Urinary bladder (tissue), 3 donors: ENCODE measurements at regions not wholly inside any gene's neighbourhood (a gene's known extent, or its start where the extent isn't known, plus 50 kb on each side); places are given as distances from the start of the nearest gene placed in this dataset.
A peak's percentile ranks its signal among the peaks of the same experiment; 100 is the strongest.

Experiments used
- DNase-seq: peaks from one replicate; pipeline ENCODE4 v3.0.0-alpha.2; 2015; ENCODE audit errors: extremely low spot score
- H3K27ac ChIP-seq: one replicate; pipeline ENCODE4 v1.5.1; 2013; ENCODE audit warnings: low read depth, mild to moderate bottlenecking, moderate library complexity
- H3K36me3 ChIP-seq: one replicate; pipeline ENCODE4 v1.6.1; 2013; ENCODE audit warnings: mild to moderate bottlenecking, moderate library complexity; ENCODE audit not compliant: insufficient read depth
- H3K4me1 ChIP-seq: one replicate; pipeline ENCODE4 v1.6.1; 2013; ENCODE audit warnings: mild to moderate bottlenecking, moderate library complexity; ENCODE audit not compliant: insufficient read depth
- H3K4me3 ChIP-seq: one replicate; pipeline ENCODE4 v1.5.1; 2013; ENCODE audit warnings: low read depth, low read length
- WGBS: extraction: QIAGEN DNeasy Blood & Tissue Kit; methylation state at CpG from one replicate; pipeline ENCODE4 v1.1.7; 2013; 5-methylcytosine and 5-hydroxymethylcytosine counted together
- donor health status: healthy with polysubstance abuse.
- donor health status: healthy.

DNA sequence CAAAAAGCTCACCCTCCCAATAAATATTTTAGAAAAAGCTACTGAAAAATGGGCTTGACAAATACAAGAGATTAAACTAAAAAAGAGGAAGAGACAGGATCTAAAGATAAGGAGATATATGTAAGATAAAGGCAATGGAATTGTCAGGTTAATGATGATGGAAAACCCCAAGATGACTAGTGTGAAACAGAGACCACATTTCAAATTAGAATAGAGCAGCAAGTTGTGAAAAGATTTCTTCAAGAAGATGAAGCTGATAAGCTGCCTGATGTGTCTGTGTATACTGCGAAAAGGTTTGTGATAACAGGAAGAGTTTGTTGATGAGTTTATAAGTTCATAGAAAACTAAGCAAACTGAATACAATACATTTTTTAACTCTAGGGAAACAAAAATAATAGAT, 840.1 kb upstream of the SLITRK5 start:
- no peaks in the 10 kb centered on the region for H3K36me3 ChIP-seq
- no peak for DNase-seq
- no peaks in the 10 kb centered on the region for H3K4me1 ChIP-seq
- H3K4me3 ChIP-seq = no peak overlapping the region
- 81% methylated on average over 1 of the region's 1 CpG for WGBS
- no peak overlapping the region for H3K27ac ChIP-seq

GRCh38 chr13:86838411-86839120, 832.6 kb upstream of the SLITRK5 start:
- 65% methylated on average over 10 of the region's 10 CpGs for WGBS
- no peak for DNase-seq

GRCh38 chr13:86839221-86839620, 832.0 kb upstream of the SLITRK5 start:
- no peak overlapping the region for H3K27ac ChIP-seq
- H3K4me3 ChIP-seq = no peak overlapping the region
- H3K4me1 ChIP-seq = no peaks in the 10 kb centered on the region
- no peak for DNase-seq
- no peaks in the 10 kb centered on the region for H3K36me3 ChIP-seq
- WGBS = 20% methylated on average over 7 of the region's 7 CpGs

More at GRCh38 chr13:86838411-86839120, 832.6 kb upstream of the SLITRK5 start:
- Histone ChIP-seq H3K36me3 (no peaks in the 10 kb centered on the region), H3K4me1 (no peaks in the 10 kb centered on the region), H3K27ac (no peak overlapping the region), H3K4me3 (no peak overlapping the region)

GRCh38 chr13:86840250-86841191, 830.6 kb upstream of the SLITRK5 start:
- H3K36me3 ChIP-seq = no peaks in the 10 kb centered on the region
- DNase-seq = no peak
- WGBS = 90% methylated on average over 11 of the region's 11 CpGs
- H3K27ac ChIP-seq = no peak overlapping the region
- no peak overlapping the region for H3K4me3 ChIP-seq
- H3K4me1 ChIP-seq = no peaks in the 10 kb centered on the region

- no peak for DNase-seq
- no peak overlapping the region for H3K4me3 ChIP-seq
- WGBS = 95% methylated on average over 1 of the region's 1 CpG
- no peak overlapping the region for H3K27ac ChIP-seq
- no peaks in the 10 kb centered on the region for H3K4me1 ChIP-seq
- no peaks in the 10 kb centered on the region for H3K36me3 ChIP-seq
Observed at GRCh38 chr13:86841264-86841663, 829.9 kb upstream of the SLITRK5 start.

GRCh38 chr13:86846501-86846900, 824.7 kb upstream of the SLITRK5 start:
- 66% methylated on average over 1 of the region's 1 CpG for WGBS
- H3K36me3 ChIP-seq = no peaks in the 10 kb centered on the region
- no peak for DNase-seq
- H3K4me3 ChIP-seq = no peak overlapping the region
- H3K27ac ChIP-seq = no peak overlapping the region
- no peaks in the 10 kb centered on the region for H3K4me1 ChIP-seq

DNA sequence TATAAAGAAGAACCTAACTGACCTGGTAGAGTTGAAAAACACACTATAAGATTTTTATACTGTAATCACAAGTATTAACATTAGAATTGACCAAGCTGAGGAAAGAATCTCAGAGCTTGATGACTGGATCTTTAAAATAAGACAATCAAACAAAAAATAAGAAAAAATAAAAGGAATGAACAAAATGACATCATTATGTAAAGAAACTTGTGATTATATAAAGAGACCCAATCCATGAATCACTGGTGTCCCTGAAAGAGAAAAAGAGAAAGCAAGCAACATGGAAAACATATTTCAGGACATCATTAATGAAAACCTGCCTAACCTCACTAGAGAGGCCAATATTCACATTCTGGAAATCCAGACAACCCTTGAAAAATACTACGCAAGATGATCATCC, 822.5 kb upstream of the SLITRK5 start:
- Histone ChIP-seq H3K4me1 (no peaks in the 10 kb centered on the region), H3K27ac (no peak overlapping the region), H3K36me3 (no peaks in the 10 kb centered on the region), H3K4me3 (no peak overlapping the region)
- no peak for DNase-seq
- WGBS = 99% methylated on average over 1 of the region's 1 CpG

DNA sequence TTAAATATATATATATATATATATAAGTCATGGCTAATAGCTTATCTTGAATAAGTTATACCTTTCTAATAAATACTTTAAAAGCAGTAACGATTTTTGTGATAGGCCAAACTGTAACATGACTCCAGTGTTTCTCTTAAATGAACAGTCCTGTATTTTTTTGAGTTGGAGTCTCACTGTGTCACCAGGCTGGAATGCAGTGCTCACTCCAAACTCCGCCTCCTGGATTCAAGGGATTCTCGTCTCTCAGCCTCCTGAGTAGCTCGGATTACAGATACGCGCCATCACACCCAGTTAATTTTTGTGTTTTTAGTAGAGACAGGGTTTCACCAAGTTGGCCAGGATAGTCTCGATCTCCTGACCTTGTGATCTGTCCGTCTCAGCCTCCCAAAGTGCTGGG, 814.2 kb upstream of the SLITRK5 start:
- Histone ChIP-seq H3K4me3 (no peak overlapping the region), H3K4me1 (no peaks in the 10 kb centered on the region), H3K36me3 (no peaks in the 10 kb centered on the region), H3K27ac (no peak overlapping the region)
- no peak for DNase-seq
- 75% methylated on average over 8 of the region's 8 CpGs for WGBS

DNA sequence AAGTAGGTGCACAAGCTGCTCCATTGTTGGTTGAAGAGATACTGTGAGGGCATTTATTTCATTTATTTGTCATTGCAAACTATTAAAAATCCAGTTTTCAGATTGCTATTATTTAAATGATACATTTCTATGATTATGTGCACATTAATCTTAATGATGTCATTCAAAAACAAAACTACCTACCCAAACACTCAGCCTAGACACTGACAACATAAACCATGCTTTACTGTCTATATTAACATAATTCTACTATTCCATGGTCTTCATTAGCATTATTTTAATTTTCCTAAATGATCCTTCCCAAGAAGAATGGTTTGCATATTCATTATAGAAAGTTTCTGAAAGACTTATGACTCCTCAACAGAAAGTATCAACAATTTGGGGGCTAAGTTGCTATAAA, 813.0 kb upstream of the SLITRK5 start:
- DNase-seq = no peak
- no peaks in the 10 kb centered on the region for H3K4me1 ChIP-seq

GRCh38 chr13:86862137-86862536, 809.0 kb upstream of the SLITRK5 start:
- Histone ChIP-seq H3K4me3 (no peak overlapping the region), H3K4me1 (no peaks in the 10 kb centered on the region), H3K27ac (no peak overlapping the region), H3K36me3 (no peaks in the 10 kb centered on the region)
- no peak for DNase-seq

More for the DNA sequence above, 813.0 kb upstream of the SLITRK5 start:
- no peaks in the 10 kb centered on the region for H3K36me3 ChIP-seq
- H3K27ac ChIP-seq = no peak overlapping the region
- no peak overlapping the region for H3K4me3 ChIP-seq

DNA sequence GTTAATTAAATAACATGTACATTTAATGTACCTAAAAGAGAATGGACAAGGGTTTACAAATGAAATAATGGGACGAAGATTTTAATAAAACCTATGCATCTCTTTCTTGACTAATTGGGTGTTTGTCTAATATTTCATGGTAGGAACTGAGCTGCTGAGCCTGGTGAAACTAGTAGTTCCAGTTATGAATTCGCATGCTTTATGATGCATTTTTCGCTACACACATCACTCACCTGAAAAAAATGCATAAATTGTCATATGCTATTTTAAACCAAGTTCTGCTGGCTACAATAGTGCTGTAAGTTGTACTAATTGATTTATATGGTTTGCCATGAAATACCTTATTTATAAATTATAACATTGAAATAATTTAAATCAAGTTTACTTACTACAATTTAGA, 806.8 kb upstream of the SLITRK5 start:
- no peak overlapping the region for H3K4me3 ChIP-seq

DNA sequence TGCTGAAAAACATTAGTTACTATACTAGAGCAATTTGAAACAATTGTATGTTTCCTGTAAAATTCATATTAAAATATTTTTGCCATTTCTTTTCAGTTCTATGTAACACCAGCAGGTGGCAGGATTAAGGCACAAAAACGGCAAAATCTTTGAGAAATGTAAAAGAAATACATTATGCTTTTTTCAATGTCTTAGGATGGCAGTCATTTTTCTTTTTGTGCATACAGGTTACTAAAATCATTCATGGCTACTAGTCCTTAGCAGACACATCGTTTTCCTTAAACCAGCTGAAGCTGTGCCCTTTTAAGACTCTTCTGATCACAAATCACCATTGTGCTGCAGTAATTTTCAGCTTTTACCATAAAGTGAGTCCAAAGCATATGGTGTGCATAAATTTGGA, 800.7 kb upstream of the SLITRK5 start:
- H3K27ac ChIP-seq = no peak overlapping the region
- no peaks in the 10 kb centered on the region for H3K36me3 ChIP-seq
- H3K4me3 ChIP-seq = no peak overlapping the region
- under 1% methylated on average over 2 of the region's 2 CpGs for WGBS
- H3K4me1 ChIP-seq = no peaks in the 10 kb centered on the region
- DNase-seq = no peak

More for the DNA sequence above, 806.8 kb upstream of the SLITRK5 start:
- H3K27ac ChIP-seq = no peak overlapping the region
- DNase-seq = no peak
- 75% methylated on average over 3 of the region's 3 CpGs for WGBS
- no peaks in the 10 kb centered on the region for H3K36me3 ChIP-seq
- H3K4me1 ChIP-seq = no peaks in the 10 kb centered on the region

DNA sequence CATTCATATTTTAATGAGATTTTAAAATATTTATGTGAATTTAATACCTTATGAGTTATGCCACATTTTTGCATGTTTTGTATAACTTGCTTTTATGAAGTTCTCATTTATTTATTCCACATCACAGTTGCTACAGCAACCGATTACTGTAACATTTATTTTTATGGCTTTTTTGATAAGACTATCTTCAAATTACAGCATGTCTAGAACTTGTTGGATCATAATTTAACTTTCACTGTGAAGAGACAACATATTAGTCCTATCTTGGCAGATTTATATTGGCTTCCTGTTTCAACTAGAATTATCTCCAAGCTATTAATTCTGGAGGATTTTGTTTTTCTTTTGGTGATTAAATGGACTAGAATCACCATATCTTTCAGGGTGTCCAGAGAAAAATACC, 793.7 kb upstream of the SLITRK5 start:
- Histone ChIP-seq H3K4me3 (no peak overlapping the region), H3K27ac (no peak overlapping the region), H3K36me3 (no peaks in the 10 kb centered on the region), H3K4me1 (no peaks in the 10 kb centered on the region)
- peak; percentile 2 for DNase-seq
- 15% methylated on average over 1 of the region's 1 CpG for WGBS

DNA sequence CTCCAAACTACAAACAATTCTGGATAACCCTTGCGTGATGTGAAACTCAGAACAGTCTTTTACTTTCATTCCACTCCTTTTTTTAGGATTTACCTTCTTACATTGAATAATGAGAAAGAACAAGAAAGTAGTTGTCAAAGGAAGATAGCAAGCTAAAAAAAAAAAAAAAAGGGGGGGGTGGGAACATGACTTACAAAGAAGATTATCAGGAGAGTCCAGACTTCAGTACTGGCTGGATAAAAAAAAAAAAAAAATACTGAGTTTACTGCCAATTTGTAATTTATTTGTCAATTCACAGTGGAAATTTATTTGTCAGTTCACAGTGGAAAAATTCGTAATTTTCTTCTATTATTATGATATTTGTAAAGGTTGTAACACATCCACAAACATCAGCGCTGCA, 792.4 kb upstream of the SLITRK5 start:
- no peak for DNase-seq
- no peaks in the 10 kb centered on the region for H3K4me1 ChIP-seq
- H3K4me3 ChIP-seq = no peak overlapping the region
- H3K36me3 ChIP-seq = no peaks in the 10 kb centered on the region
- no peak overlapping the region for H3K27ac ChIP-seq
- WGBS = 92% methylated on average over 3 of the region's 3 CpGs
